GM12872 (cell line): ENCODE measurements at regions not wholly inside any gene's neighbourhood (a gene's known extent, or its start where the extent isn't known, plus 50 kb on each side); places are given as distances from the start of the nearest gene placed in this dataset.

ENCODE experiments used
- TF ChIP-seq, protein P1 (sequence below): IDR thresholded peaks from 3 replicates; pipeline ENCODE4 v1.5.1; 2011; ENCODE audit warnings: low read depth, mild to moderate bottlenecking, low read length, moderate library complexity; ENCODE audit not compliant: insufficient read depth

GRCh38 chr12:87661786-87662377 is 367.3 kb downstream of the C12orf50 start:
- TF ChIP-seq, protein P1, sequence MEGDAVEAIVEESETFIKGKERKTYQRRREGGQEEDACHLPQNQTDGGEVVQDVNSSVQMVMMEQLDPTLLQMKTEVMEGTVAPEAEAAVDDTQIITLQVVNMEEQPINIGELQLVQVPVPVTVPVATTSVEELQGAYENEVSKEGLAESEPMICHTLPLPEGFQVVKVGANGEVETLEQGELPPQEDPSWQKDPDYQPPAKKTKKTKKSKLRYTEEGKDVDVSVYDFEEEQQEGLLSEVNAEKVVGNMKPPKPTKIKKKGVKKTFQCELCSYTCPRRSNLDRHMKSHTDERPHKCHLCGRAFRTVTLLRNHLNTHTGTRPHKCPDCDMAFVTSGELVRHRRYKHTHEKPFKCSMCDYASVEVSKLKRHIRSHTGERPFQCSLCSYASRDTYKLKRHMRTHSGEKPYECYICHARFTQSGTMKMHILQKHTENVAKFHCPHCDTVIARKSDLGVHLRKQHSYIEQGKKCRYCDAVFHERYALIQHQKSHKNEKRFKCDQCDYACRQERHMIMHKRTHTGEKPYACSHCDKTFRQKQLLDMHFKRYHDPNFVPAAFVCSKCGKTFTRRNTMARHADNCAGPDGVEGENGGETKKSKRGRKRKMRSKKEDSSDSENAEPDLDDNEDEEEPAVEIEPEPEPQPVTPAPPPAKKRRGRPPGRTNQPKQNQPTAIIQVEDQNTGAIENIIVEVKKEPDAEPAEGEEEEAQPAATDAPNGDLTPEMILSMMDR: no peak

DNA sequence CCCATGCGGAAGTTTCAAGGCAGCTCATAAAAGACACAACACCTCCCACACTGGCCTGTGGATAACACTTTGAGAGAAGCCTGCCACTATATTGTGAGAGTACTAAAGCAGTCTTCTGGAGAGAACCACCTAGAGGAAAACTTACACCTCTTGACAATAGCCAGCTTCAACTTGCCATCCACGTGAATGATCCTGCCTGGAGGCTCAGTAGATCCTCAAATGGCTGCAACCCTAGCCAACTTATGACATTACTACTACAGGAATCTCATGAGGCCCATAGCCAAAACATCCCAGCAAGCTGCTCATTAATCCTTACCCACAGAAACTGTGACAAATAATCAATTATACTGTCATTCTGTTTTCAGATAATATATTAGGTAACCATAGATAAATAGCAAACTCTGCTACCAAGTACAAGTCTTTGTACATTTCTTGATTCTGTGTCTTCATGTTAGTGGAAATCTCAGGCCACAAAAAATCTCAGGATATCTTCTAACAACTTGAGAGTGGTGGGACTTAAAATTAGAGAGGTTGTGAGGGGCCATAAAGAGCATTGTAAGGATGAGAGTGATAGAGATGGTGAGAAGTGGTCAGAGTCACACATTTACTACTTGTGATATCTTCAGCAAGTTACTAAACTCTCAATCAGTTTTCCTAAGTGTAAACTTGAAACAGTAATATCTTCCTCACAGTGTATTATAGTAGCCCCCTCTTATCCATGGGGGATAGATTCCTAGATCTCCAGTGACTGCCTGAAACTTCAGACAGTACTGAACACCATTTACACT is 368.0 kb downstream of the C12orf50 start:
- TF ChIP-seq, protein P1: no peak

DNA sequence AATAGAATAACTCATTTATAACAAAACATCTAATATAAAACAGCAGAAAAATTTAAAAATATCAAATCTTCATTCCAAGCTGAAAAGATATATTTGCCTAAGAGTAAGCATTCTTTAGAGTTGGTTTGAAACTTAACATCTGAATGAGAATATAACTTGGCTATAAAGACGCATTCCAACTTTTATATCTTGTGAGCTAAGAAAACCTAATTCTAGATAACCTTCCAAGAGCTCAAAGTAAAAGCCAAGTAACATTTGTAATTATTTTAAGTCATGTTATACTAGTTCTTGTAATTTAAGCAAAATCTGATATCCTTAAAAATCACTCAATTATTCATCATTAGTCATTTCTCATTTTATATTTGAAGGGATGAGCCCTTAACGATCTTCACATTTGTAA is 368.9 kb downstream of the C12orf50 start:
- TF ChIP-seq, protein P1: no peak

GRCh38 chr12:87656311-87656710 is 372.9 kb downstream of the C12orf50 start:
- TF ChIP-seq, protein P1: no peak

DNA sequence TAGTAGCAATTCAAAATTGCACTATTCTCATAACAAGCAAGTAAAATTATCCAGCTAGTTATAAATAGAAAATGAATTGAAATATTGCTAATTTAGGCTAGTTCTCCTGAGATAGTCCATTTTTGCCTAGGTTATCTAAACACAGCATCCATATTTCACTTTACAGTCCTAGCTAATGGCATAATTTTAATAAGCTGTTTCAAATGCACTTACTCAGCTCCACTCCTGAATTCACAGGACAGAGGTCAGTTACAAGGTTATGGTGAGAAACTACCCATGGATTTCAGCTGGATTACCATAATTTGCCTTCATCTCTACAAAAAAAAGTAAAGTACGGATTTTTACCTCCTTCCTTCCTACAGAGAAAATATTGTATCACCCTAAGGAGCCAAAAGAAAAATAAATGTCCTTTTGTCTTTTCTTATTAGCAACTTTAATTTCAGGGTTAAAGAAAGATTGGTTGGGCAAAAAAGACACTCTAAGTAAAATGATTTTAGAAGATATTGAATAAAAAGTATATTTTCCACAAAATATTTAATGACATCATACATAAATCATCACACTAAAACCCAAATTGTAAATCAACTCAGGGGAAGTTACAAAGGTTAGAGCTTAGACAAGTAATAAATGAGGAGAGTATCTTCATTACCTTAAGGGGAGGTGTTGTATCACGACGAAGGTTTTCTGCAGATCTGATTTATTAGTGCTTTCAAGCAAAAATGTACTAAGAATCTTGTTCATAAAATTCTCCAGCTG is 377.4 kb downstream of the C12orf50 start:
- TF ChIP-seq, protein P1: no peak

GRCh38 chr12:87642245-87642644 is 387.0 kb downstream of the C12orf50 start:
- TF ChIP-seq, protein P1: no peak

DNA sequence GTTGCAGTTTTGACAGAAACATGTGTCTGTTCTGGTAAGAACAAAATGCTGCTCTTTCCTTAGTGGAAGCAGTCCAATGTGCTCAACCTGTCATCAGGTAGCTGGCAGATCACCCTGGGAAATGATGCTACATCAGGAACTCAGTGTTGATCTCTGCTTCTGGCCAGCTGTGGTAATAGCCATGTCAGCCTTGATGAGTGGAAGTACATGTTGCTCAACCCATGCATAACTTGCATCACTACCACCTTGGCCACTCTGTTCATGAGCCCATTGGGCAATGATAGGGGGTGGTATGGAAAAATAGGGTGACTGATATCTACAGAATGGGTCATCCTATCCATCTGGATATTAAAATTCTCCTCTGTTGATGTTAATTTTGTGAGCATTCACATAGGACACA is 411.0 kb downstream of the C12orf50 start:
- TF ChIP-seq, protein P1: no peak
